ENCODE measurements at regions not wholly inside any gene's neighbourhood (a gene's known extent, or its start where the extent isn't known, plus 50 kb on each side); places are given as distances from the start of the nearest gene placed in this dataset.

DNA sequence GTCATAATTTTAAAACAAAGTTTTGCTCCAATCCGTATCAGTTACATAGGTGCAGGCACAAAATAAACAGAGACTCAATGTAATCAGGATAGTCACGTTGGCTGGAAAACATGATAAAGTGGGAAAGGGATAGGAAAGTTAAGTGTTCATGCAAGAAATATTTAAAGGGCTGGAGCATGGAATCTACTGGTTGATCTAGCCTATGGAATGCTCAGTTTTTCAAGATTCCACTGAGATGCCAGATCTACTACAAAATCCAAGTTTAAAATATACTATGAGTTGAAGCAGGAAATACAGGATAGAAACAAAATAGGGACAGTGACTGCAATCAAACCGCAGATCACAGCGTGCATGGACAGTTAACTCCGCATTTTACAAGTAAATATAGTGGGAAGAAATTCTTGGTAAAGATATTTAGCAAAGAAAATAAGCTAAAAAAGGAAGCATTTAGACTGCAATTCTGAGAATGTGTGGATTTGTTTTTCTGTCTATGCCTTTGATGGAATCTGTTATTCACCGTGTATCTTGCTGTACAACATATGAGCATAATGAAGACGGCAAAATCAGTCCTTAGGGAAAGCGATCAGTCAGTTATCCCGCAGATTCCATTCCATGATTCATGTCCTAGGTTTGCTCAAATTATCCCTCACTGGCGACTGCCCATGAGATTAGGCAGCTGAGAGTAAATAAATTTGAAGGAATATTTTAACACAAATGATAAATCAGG lies 1044.3 kb downstream of the FLRT2 start (continued):
- no peak for TF ChIP-seq ZNF407 (CRISPR knock-in tag; IDR thresholded peaks at IDR 0.05; ENCODE audit: not compliant biosample characterization)
- TF ChIP-seq POLR2AphosphoS2 (IDR thresholded peaks at IDR 0.05; ENCODE audit: low read depth, low read length): no peak

- no TSS peak for BruUV-seq (replicated peaks)
- TF ChIP-seq THYN1 (CRISPR knock-in tag; IDR thresholded peaks at IDR 0.05; ENCODE audit: borderline replicate concordance, low read depth): no peak
- TF ChIP-seq, protein P1, sequence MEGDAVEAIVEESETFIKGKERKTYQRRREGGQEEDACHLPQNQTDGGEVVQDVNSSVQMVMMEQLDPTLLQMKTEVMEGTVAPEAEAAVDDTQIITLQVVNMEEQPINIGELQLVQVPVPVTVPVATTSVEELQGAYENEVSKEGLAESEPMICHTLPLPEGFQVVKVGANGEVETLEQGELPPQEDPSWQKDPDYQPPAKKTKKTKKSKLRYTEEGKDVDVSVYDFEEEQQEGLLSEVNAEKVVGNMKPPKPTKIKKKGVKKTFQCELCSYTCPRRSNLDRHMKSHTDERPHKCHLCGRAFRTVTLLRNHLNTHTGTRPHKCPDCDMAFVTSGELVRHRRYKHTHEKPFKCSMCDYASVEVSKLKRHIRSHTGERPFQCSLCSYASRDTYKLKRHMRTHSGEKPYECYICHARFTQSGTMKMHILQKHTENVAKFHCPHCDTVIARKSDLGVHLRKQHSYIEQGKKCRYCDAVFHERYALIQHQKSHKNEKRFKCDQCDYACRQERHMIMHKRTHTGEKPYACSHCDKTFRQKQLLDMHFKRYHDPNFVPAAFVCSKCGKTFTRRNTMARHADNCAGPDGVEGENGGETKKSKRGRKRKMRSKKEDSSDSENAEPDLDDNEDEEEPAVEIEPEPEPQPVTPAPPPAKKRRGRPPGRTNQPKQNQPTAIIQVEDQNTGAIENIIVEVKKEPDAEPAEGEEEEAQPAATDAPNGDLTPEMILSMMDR (CRISPR knock-in tag; IDR thresholded peaks at IDR 0.05): no peak
- CTCF ChIA-PET (ENCODE audit: low intra/inter-chr PET ratio, low total read pairs): no interaction called here
- Histone ChIP-seq H4K20me1 (ENCODE audit: insufficient read depth, low read length) (no peaks in the 10 kb centered on the region), H3K9me3 (ENCODE audit: low read length) (no peaks in the 10 kb centered on the region), H2AFZ (ENCODE audit: low read length) (no peak overlapping the region), H3K4me2 (ENCODE audit: low read depth, low read length) (no peak overlapping the region), H3K36me3 (replicated peaks in 1 of 2; ENCODE audit: control insufficient read depth in 1 of 2, insufficient read depth in 2 of 2, low read length in 2 of 2) (no peaks in the 10 kb centered on the region), H3K4me3 (replicated peaks in 1 of 3; ENCODE audit: insufficient read depth in 1 of 3, low read depth in 2 of 3, low read length in 3 of 3) (no peak overlapping the region), H3K9ac (ENCODE audit: insufficient read depth, low read depth, low read length) (no peak overlapping the region), H3K27ac (ENCODE audit: extremely low read length, insufficient read depth, low read length) (no peak overlapping the region), H3K27me3 (ENCODE audit: control insufficient read depth in 1 of 2, insufficient read depth in 2 of 2, low read length in 2 of 2) (no peaks in the 10 kb centered on the region), H3K4me1 (ENCODE audit: insufficient read depth, low read length) (no peaks in the 10 kb centered on the region), H3K79me2 (ENCODE audit: insufficient read depth, low read length) (no peaks in the 10 kb centered on the region)
- in situ Hi-C loops (cut with HindIII; ENCODE audit: extremely low pct_ligation_motif_present, low pct_unique_long_range_greater_than_20kb): no loop called here
- no peak for DNase-seq (ENCODE audit: low spot score)
- POLR2A ChIA-PET: no interaction called here
- no peak for ATAC-seq
- intact Hi-C loops (cut with micrococcal nuclease; ENCODE audit: unreplicated experiment): no loop called here
- FAIRE-seq: no peak
Observed at GRCh38 chr14:86570371-86570770, 1040.4 kb downstream of the FLRT2 start.
